WTC11 (cell line): ENCODE measurements at regions not wholly inside any gene's neighbourhood (a gene's known extent, or its start where the extent isn't known, plus 50 kb on each side); places are given as distances from the start of the nearest gene placed in this dataset.

Experiments used
- ATAC-seq: fragments of 200-7000 bp; cut with Tn5 transposase; 2 replicates; pipeline ENCODE4 v1.10.0; 2021; ENCODE audit warnings: mild to moderate bottlenecking, moderate library complexity
- CTCF ChIA-PET: fragments of 300-600 bp; sonication (Branson Sonifier 250); formaldehyde crosslinking; loops from one replicate; lab custom pipeline; 2021; ENCODE audit warnings: antibody characterized with exemption; lab: Charles Lee
- POLR2A ChIA-PET: fragments of 350-600 bp; sonication (Branson Sonifier 250); formaldehyde crosslinking; loops from one replicate; lab custom pipeline; 2021; ENCODE audit warnings: antibody characterized with exemption; lab: Charles Lee
- DNase-seq: peaks from one replicate; pipeline ENCODE4 v3.0.0; 2021; ENCODE audit warnings: low spot score
- H3K27ac Mint-ChIP-seq: 2 replicates; pipeline ENCODE4 v1.8.0; 2021; ENCODE audit warnings: mixed read lengths
- H3K27me3 Mint-ChIP-seq: 2 replicates; pipeline ENCODE4 v1.8.0; 2021; ENCODE audit warnings: low read depth, mild to moderate bottlenecking, moderate library complexity, mixed read lengths
- H3K36me3 Mint-ChIP-seq: 2 replicates; pipeline ENCODE4 v1.8.0; 2021; ENCODE audit warnings: mixed read lengths
- H3K4me1 Mint-ChIP-seq: 2 replicates; pipeline ENCODE4 v1.8.0; 2022; ENCODE audit warnings: mixed read lengths
- H3K4me3 Mint-ChIP-seq: 2 replicates; pipeline ENCODE4 v1.8.0; 2021; ENCODE audit warnings: mild to moderate bottlenecking, moderate library complexity, mixed read lengths
- H3K9me3 Mint-ChIP-seq: 2 replicates; pipeline ENCODE4 v1.8.0; 2021; ENCODE audit warnings: mixed read lengths
- CREB1 ChIP-seq: sonication (generic); formaldehyde crosslinking; IDR thresholded peaks from 2 replicates; pipeline ENCODE4 v1.8.0; 2023; ENCODE audit warnings: mild to moderate bottlenecking, missing genetic modification reagents
- ELF4 ChIP-seq: sonication (generic); formaldehyde crosslinking; IDR thresholded peaks from 2 replicates; pipeline ENCODE4 v1.8.1; 2022; ENCODE audit warnings: low read depth, mild to moderate bottlenecking, moderate library complexity, missing genetic modification reagents
- FOXP1 ChIP-seq: sonication (generic); formaldehyde crosslinking; IDR thresholded peaks from 2 replicates; pipeline ENCODE4 v1.8.0; 2022; ENCODE audit warnings: missing genetic modification reagents, mild to moderate bottlenecking, moderate library complexity, borderline replicate concordance
- IRF2 ChIP-seq: sonication (generic); formaldehyde crosslinking; IDR thresholded peaks from 2 replicates; pipeline ENCODE4 v1.8.0; 2022; ENCODE audit warnings: low read depth, missing genetic modification reagents, borderline replicate concordance
- RELA ChIP-seq: sonication (generic); formaldehyde crosslinking; IDR thresholded peaks from 2 replicates; pipeline ENCODE4 v1.8.1; 2022; ENCODE audit warnings: missing genetic modification reagents, mild to moderate bottlenecking, borderline replicate concordance
- SP1 ChIP-seq: sonication (generic); formaldehyde crosslinking; conservative IDR thresholded peaks from 2 replicates; pipeline ENCODE4 v1.8.1; 2022; ENCODE audit warnings: missing genetic modification reagents
- TCF7 ChIP-seq: sonication (generic); formaldehyde crosslinking; IDR thresholded peaks from 2 replicates; pipeline ENCODE4 v1.8.0; 2022; ENCODE audit warnings: mild to moderate bottlenecking, low read depth, missing genetic modification reagents, moderate library complexity
- TP53 ChIP-seq: sonication (generic); formaldehyde crosslinking; IDR thresholded peaks from 2 replicates; pipeline ENCODE4 v1.8.1; 2023; ENCODE audit warnings: mild to moderate bottlenecking, missing genetic modification reagents
- ZNF396 ChIP-seq: fragments of 250-450 bp; sonication (Bioruptor Pico); IDR thresholded peaks from 2 replicates; pipeline ENCODE4 v1.8.0; 2021; ENCODE audit warnings: mild to moderate bottlenecking, moderate library complexity, borderline replicate concordance
- ZNF423 ChIP-seq: fragments of 250-450 bp; sonication (Bioruptor Pico); IDR thresholded peaks from 2 replicates; pipeline ENCODE4 v2.1.2; 2022; ENCODE audit warnings: mild to moderate bottlenecking, moderate library complexity
- TF ChIP-seq, protein P1 (sequence below): fragments of 250-450 bp; sonication (Bioruptor Pico); IDR thresholded peaks from 2 replicates; pipeline ENCODE4 v1.9.0; 2021; ENCODE audit warnings: mild to moderate bottlenecking
- TF ChIP-seq, protein P2 (sequence below): sonication (generic); formaldehyde crosslinking; IDR thresholded peaks from 2 replicates; pipeline ENCODE4 v1.8.1; 2023; ENCODE audit warnings: mild to moderate bottlenecking, missing genetic modification reagents, borderline replicate concordance
- TF ChIP-seq, protein P3 (sequence below): fragments of 250-450 bp; sonication (Bioruptor Pico); IDR thresholded peaks from 2 replicates; pipeline ENCODE4 v2.1.2; 2022; ENCODE audit warnings: mild to moderate bottlenecking, moderate library complexity
- TF ChIP-seq, protein P4 (sequence below): sonication (generic); formaldehyde crosslinking; IDR thresholded peaks from 2 replicates; pipeline ENCODE4 v1.8.0; 2023; ENCODE audit warnings: missing genetic modification reagents
- TF ChIP-seq, protein P5 (sequence below): sonication (generic); formaldehyde crosslinking; IDR thresholded peaks from 2 replicates; pipeline ENCODE4 v1.8.0; 2022; ENCODE audit warnings: mild to moderate bottlenecking, missing genetic modification reagents
- TF ChIP-seq, protein P6 (sequence below): sonication (generic); formaldehyde crosslinking; IDR thresholded peaks from 2 replicates; pipeline ENCODE4 v1.8.1; 2022; ENCODE audit warnings: low read depth, mild to moderate bottlenecking, moderate library complexity, missing genetic modification reagents, borderline replicate concordance
- TF ChIP-seq, protein P7 (sequence below): sonication (generic); formaldehyde crosslinking; IDR thresholded peaks from 2 replicates; pipeline ENCODE4 v1.8.1; 2023; ENCODE audit warnings: mild to moderate bottlenecking, moderate library complexity, missing genetic modification reagents
- TF ChIP-seq, protein P8 (sequence below): sonication (generic); formaldehyde crosslinking; IDR thresholded peaks from 2 replicates; pipeline ENCODE4 v1.8.0; 2023; ENCODE audit warnings: mild to moderate bottlenecking, missing genetic modification reagents
- TF ChIP-seq, protein P9 (sequence below): sonication (generic); formaldehyde crosslinking; IDR thresholded peaks from 2 replicates; pipeline ENCODE4 v1.8.0; 2022; ENCODE audit warnings: missing genetic modification reagents

DNA sequence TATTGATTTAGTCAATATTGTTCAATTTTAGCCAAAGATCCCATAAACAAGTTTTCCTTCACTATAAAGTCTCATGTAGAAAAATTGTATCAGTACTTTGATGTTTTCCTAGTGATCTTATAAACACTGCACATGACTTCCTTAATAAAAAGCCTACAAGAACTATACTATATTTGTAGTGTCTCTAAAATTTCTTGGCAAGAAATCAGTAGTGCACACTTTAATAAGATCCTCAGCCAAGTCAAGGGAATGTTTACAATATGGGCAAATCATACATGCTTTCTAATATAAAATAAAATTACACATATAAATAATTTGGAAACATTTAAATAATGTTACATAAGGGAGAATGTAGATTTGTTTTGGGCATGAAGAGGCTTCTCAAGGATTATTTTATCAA, 203.0 kb upstream of the CCDC179 start:
- POLR2A ChIA-PET = no interaction called here
- Mint-ChIP-seq H3K36me3 (no peaks in the 10 kb centered on the region), H3K4me3 (no peak overlapping the region), H3K27me3 (no peaks in the 10 kb centered on the region), H3K4me1 (no peaks in the 10 kb centered on the region), H3K9me3 (no peaks in the 10 kb centered on the region), H3K27ac (no peak overlapping the region)
- ATAC-seq (no peak), DNase-seq (no peak)
- CTCF ChIA-PET = no interaction called here
- TF ChIP-seq, protein P1, sequence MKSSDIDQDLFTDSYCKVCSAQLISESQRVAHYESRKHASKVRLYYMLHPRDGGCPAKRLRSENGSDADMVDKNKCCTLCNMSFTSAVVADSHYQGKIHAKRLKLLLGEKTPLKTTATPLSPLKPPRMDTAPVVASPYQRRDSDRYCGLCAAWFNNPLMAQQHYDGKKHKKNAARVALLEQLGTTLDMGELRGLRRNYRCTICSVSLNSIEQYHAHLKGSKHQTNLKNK (CRISPR knock-in tag) = no peak
- no peak for TF ChIP-seq ZNF423 (CRISPR knock-in tag)
- no peak for TF ChIP-seq ZNF396 (CRISPR knock-in tag)
- no peak for TF ChIP-seq RELA (CRISPR knock-in tag)
- TF ChIP-seq, protein P2, sequence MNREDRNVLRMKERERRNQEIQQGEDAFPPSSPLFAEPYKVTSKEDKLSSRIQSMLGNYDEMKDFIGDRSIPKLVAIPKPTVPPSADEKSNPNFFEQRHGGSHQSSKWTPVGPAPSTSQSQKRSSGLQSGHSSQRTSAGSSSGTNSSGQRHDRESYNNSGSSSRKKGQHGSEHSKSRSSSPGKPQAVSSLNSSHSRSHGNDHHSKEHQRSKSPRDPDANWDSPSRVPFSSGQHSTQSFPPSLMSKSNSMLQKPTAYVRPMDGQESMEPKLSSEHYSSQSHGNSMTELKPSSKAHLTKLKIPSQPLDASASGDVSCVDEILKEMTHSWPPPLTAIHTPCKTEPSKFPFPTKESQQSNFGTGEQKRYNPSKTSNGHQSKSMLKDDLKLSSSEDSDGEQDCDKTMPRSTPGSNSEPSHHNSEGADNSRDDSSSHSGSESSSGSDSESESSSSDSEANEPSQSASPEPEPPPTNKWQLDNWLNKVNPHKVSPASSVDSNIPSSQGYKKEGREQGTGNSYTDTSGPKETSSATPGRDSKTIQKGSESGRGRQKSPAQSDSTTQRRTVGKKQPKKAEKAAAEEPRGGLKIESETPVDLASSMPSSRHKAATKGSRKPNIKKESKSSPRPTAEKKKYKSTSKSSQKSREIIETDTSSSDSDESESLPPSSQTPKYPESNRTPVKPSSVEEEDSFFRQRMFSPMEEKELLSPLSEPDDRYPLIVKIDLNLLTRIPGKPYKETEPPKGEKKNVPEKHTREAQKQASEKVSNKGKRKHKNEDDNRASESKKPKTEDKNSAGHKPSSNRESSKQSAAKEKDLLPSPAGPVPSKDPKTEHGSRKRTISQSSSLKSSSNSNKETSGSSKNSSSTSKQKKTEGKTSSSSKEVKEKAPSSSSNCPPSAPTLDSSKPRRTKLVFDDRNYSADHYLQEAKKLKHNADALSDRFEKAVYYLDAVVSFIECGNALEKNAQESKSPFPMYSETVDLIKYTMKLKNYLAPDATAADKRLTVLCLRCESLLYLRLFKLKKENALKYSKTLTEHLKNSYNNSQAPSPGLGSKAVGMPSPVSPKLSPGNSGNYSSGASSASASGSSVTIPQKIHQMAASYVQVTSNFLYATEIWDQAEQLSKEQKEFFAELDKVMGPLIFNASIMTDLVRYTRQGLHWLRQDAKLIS (CRISPR knock-in tag) = no peak
- TF ChIP-seq, protein P3, sequence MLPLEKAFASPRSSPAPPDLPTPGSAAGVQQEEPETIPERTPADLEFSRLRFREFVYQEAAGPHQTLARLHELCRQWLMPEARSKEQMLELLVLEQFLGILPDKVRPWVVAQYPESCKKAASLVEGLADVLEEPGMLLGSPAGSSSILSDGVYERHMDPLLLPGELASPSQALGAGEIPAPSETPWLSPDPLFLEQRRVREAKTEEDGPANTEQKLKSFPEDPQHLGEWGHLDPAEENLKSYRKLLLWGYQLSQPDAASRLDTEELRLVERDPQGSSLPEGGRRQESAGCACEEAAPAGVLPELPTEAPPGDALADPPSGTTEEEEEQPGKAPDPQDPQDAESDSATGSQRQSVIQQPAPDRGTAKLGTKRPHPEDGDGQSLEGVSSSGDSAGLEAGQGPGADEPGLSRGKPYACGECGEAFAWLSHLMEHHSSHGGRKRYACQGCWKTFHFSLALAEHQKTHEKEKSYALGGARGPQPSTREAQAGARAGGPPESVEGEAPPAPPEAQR = no peak
- TF ChIP-seq, protein P4, sequence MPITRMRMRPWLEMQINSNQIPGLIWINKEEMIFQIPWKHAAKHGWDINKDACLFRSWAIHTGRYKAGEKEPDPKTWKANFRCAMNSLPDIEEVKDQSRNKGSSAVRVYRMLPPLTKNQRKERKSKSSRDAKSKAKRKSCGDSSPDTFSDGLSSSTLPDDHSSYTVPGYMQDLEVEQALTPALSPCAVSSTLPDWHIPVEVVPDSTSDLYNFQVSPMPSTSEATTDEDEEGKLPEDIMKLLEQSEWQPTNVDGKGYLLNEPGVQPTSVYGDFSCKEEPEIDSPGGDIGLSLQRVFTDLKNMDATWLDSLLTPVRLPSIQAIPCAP = no peak
- TF ChIP-seq, protein P5, sequence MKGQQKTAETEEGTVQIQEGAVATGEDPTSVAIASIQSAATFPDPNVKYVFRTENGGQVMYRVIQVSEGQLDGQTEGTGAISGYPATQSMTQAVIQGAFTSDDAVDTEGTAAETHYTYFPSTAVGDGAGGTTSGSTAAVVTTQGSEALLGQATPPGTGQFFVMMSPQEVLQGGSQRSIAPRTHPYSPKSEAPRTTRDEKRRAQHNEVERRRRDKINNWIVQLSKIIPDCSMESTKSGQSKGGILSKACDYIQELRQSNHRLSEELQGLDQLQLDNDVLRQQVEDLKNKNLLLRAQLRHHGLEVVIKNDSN (CRISPR knock-in tag) = no peak
- TF ChIP-seq SP1 (CRISPR knock-in tag) = no peak
- TF ChIP-seq TP53 = no peak
- no peak for TF ChIP-seq IRF2 (CRISPR knock-in tag)
- TF ChIP-seq CREB1 (CRISPR knock-in tag) = no peak
- TF ChIP-seq, protein P6, sequence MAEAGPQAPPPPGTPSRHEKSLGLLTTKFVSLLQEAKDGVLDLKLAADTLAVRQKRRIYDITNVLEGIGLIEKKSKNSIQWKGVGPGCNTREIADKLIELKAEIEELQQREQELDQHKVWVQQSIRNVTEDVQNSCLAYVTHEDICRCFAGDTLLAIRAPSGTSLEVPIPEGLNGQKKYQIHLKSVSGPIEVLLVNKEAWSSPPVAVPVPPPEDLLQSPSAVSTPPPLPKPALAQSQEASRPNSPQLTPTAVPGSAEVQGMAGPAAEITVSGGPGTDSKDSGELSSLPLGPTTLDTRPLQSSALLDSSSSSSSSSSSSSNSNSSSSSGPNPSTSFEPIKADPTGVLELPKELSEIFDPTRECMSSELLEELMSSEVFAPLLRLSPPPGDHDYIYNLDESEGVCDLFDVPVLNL (CRISPR knock-in tag) = no peak
- no peak for TF ChIP-seq FOXP1 (CRISPR knock-in tag)
- TF ChIP-seq, protein P7, sequence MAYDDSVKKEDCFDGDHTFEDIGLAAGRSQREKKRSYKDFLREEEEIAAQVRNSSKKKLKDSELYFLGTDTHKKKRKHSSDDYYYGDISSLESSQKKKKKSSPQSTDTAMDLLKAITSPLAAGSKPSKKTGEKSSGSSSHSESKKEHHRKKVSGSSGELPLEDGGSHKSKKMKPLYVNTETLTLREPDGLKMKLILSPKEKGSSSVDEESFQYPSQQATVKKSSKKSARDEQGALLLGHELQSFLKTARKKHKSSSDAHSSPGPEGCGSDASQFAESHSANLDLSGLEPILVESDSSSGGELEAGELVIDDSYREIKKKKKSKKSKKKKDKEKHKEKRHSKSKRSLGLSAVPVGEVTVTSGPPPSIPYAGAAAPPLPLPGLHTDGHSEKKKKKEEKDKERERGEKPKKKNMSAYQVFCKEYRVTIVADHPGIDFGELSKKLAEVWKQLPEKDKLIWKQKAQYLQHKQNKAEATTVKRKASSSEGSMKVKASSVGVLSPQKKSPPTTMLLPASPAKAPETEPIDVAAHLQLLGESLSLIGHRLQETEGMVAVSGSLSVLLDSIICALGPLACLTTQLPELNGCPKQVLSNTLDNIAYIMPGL (CRISPR knock-in tag) = no peak
- TF ChIP-seq, protein P8, sequence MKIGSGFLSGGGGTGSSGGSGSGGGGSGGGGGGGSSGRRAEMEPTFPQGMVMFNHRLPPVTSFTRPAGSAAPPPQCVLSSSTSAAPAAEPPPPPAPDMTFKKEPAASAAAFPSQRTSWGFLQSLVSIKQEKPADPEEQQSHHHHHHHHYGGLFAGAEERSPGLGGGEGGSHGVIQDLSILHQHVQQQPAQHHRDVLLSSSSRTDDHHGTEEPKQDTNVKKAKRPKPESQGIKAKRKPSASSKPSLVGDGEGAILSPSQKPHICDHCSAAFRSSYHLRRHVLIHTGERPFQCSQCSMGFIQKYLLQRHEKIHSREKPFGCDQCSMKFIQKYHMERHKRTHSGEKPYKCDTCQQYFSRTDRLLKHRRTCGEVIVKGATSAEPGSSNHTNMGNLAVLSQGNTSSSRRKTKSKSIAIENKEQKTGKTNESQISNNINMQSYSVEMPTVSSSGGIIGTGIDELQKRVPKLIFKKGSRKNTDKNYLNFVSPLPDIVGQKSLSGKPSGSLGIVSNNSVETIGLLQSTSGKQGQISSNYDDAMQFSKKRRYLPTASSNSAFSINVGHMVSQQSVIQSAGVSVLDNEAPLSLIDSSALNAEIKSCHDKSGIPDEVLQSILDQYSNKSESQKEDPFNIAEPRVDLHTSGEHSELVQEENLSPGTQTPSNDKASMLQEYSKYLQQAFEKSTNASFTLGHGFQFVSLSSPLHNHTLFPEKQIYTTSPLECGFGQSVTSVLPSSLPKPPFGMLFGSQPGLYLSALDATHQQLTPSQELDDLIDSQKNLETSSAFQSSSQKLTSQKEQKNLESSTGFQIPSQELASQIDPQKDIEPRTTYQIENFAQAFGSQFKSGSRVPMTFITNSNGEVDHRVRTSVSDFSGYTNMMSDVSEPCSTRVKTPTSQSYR (CRISPR knock-in tag) = no peak
- TF ChIP-seq, protein P9, sequence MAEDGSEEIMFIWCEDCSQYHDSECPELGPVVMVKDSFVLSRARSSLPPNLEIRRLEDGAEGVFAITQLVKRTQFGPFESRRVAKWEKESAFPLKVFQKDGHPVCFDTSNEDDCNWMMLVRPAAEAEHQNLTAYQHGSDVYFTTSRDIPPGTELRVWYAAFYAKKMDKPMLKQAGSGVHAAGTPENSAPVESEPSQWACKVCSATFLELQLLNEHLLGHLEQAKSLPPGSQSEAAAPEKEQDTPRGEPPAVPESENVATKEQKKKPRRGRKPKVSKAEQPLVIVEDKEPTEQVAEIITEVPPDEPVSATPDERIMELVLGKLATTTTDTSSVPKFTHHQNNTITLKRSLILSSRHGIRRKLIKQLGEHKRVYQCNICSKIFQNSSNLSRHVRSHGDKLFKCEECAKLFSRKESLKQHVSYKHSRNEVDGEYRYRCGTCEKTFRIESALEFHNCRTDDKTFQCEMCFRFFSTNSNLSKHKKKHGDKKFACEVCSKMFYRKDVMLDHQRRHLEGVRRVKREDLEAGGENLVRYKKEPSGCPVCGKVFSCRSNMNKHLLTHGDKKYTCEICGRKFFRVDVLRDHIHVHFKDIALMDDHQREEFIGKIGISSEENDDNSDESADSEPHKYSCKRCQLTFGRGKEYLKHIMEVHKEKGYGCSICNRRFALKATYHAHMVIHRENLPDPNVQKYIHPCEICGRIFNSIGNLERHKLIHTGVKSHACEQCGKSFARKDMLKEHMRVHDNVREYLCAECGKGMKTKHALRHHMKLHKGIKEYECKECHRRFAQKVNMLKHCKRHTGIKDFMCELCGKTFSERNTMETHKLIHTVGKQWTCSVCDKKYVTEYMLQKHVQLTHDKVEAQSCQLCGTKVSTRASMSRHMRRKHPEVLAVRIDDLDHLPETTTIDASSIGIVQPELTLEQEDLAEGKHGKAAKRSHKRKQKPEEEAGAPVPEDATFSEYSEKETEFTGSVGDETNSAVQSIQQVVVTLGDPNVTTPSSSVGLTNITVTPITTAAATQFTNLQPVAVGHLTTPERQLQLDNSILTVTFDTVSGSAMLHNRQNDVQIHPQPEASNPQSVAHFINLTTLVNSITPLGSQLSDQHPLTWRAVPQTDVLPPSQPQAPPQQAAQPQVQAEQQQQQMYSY = no peak
- TF ChIP-seq ELF4 = no peak
- no peak for TF ChIP-seq TCF7 (CRISPR knock-in tag)
